ENCODE measurements at regions not wholly inside any gene's neighbourhood (a gene's known extent, or its start where the extent isn't known, plus 50 kb on each side); places are given as distances from the start of the nearest gene placed in this dataset.

DNA sequence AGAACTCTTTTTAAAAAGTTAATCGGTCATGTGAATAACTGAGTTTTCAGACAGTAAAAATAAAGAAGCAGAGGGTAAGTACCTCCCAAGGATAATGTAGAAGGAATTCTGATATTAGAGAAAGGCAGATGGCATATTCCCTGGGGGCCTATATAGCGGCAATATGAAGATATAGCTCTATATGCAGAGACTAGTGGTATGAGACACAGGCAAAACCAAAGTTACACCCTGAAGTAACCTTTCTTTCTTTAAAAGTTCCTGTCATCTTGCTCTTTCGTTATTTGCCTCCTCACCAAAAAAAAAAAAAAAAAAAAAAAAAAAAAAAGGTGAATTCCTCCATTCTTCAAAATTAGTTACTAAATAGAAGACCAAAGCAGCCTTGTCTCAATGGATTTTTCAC, 76.2 kb upstream of the ARHGAP32 start:
- no peaks in the 10 kb centered on the region for H3K27me3 ChIP-seq (ENCODE audit: insufficient read depth)
- H2AFZ ChIP-seq = no peak overlapping the region
- H3F3A ChIP-seq (replicated peaks; ENCODE audit: low read depth) = no peaks in the 10 kb centered on the region
- Mint-ChIP-seq H3K36me3 (ENCODE audit: low read depth) (no peaks in the 10 kb centered on the region), H3K9me3 (no peaks in the 10 kb centered on the region), H3K4me1 (peaks cover 38% of the 10 kb centered on the region), H3K27me3 (ENCODE audit: insufficient read depth, low read depth, poor library complexity) (no peaks in the 10 kb centered on the region), H3K4me3 (no peak overlapping the region), H3K27ac (peak overlapping the region; percentile 67; the same call in 1 of the 2 replicates)
- H3K36me3 ChIP-seq (ENCODE audit: insufficient read depth) = no peaks in the 10 kb centered on the region
- TF ChIP-seq STAT1 (IDR thresholded peaks at IDR 0.05; ENCODE audit: unreplicated experiment) = no peak
- TF ChIP-seq ZNF331 (CRISPR knock-in tag; IDR thresholded peaks at IDR 0.05; ENCODE audit: low read depth) = no peak
- no peak for TF ChIP-seq CTCF (conservative IDR thresholded peaks at IDR 0.05; ENCODE audit: low read depth in 2 of 2)
- TF ChIP-seq EZH2 (IDR thresholded peaks at IDR 0.05; ENCODE audit: low read depth, unreplicated experiment) = no peak
- TF ChIP-seq EZH2phosphoT487 (IDR thresholded peaks at IDR 0.05; ENCODE audit: unreplicated experiment) = no peak
- no peak for TF ChIP-seq NANOG (IDR thresholded peaks at IDR 0.05; ENCODE audit: borderline replicate concordance)
- no peak for TF ChIP-seq REST (IDR thresholded peaks at IDR 0.05; ENCODE audit: unreplicated experiment)
- TF ChIP-seq, protein P1, sequence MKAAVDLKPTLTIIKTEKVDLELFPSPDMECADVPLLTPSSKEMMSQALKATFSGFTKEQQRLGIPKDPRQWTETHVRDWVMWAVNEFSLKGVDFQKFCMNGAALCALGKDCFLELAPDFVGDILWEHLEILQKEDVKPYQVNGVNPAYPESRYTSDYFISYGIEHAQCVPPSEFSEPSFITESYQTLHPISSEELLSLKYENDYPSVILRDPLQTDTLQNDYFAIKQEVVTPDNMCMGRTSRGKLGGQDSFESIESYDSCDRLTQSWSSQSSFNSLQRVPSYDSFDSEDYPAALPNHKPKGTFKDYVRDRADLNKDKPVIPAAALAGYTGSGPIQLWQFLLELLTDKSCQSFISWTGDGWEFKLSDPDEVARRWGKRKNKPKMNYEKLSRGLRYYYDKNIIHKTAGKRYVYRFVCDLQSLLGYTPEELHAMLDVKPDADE (IDR thresholded peaks at IDR 0.05) = no peak
- TF ChIP-seq ZNF462 (CRISPR knock-in tag; IDR thresholded peaks at IDR 0.05) = no peak
- no peak for TF ChIP-seq ZNF114 (CRISPR knock-in tag; IDR thresholded peaks at IDR 0.05)
- no peak for TF ChIP-seq POLR2AphosphoS5 (IDR thresholded peaks at IDR 0.05; ENCODE audit: low read depth)
- ATAC-seq = no peak
- peaks cover 25% of the 10 kb centered on the region for H3K4me1 ChIP-seq (ENCODE audit: insufficient read depth)
- peaks cover 88% of the 10 kb centered on the region for H3K79me2 ChIP-seq (replicated peaks; ENCODE audit: insufficient read depth)
- no peak overlapping the region for H3K4me3 ChIP-seq
- no peak for DNase-seq (ENCODE audit: low spot score)
- H3K27ac ChIP-seq (ENCODE audit: low read depth) = no peak overlapping the region
- H3K9me2 ChIP-seq (ENCODE audit: insufficient read depth) = no peaks in the 10 kb centered on the region; the same call in 1 of the 2 replicates
- H3K4me2 ChIP-seq = 0 out of 2 replicates have a peak overlapping the region, but pooled peaks have one; percentile 23
- H4K20me1 ChIP-seq (replicated peaks; ENCODE audit: insufficient read depth) = peaks cover 6% of the 10 kb centered on the region

All from GM23338 (cell line).